GM18861 (cell line): ENCODE measurements at regions not wholly inside any gene's neighbourhood (a gene's known extent, or its start where the extent isn't known, plus 50 kb on each side); places are given as distances from the start of the nearest gene placed in this dataset.

Experiments
- ATAC-seq: cut with Tn5 transposase; IDR thresholded peaks from one replicate; pipeline ENCODE4 v1.9.1; 2021; ENCODE audit not compliant: unreplicated experiment

GRCh38 chr4:123867910-123868587 is 471.5 kb downstream of the SPRY1 start:
- no peak for ATAC-seq

DNA sequence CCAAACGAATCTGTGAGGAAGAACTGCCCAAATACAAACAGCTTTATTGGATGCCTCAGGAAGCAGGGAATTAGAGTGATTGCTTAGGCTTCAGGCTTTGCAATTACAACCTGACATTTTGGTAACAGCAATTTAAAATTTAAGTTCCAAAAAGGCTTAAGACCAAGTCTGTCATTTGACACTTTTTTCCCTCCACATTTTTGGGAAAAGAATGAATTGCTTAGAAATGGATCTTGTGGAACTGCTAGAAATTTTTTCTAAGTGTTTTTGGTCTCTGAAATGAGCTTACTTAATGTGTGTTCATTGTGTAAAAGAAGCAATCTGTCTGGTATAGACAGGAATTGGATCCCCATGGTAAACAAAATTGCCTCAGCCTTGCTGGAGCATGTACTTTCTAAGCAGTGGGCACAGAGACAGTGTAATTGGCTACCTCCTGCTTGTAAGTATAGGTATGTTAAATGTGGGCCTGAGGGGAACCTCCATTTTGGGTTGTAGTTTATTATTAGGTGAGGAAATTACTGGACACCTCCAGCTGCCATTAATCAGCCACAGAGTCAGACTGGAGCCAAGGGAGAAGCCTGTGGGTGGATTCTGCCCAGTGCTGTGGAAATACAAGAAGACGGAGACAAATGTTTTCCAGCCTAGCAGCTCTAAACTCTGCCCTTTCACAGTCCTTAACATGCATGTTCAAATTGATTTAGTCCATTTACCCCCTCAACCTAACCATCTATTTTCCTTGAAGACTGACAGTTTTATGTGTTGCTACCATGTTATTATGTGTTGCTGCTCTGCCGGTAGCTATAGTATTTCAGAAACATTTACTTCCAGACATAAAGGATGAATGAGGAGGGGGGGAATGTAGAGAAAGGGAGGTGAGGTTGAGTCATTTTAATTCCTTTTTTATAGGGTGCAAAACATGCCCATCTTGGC is 473.0 kb downstream of the SPRY1 start:
- ATAC-seq: no peak

DNA sequence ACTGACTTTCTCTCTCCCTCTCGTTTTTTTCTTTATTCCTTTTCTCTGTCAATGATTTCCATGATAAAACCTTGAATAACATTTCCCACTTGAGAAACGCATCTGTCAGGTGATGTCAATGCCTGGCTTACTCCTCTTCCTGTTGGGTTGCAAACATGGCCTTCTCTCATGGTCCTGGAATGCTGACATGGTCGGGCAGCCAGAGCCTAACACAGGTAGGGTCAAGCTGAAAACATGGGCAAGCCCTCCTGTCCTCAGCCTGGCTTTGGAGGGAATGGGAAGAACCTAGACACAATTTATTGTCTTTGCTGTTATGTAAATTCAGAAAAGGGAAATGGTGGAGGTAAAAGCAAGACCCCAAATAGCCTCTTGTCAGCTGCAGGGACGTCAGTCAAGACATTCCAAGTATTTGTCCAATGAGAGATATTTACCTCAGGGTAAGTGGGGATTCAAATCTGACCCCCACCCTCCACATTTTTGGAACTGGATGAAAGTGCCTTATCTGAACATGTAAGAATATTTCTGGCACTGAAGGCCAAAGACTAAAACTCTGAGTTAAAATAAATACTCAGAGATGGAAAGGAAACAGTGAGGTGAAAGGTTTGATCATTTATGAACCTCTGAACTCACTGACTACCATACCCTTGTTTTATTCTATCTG is 473.8 kb downstream of the SPRY1 start:
- ATAC-seq: no peak

- no peak for ATAC-seq
Observed at GRCh38 chr4:123871341-123871740, 474.7 kb downstream of the SPRY1 start.

- no peak for ATAC-seq
Observed at GRCh38 chr4:123874063-123874462, 477.5 kb downstream of the SPRY1 start.

DNA sequence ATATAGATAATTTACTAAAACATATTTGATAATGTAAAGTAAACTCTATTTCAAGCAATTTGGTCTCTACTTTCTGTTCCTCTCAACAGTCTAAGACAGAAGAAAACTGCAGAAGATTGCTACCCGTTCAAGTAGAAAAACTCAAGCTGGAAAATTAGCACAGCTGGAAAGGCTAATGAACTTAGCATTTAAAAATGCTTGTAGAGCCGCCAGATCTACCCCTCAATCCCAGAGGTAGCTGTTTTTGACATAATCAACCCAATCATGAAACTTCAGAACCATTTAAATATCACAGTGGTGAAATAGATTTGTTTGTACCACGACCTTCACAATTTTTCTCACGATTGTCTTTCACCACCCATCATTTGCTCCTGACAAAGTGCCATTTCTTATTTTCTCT is 479.5 kb downstream of the SPRY1 start:
- ATAC-seq: no peak

- ATAC-seq: no peak
Observed at GRCh38 chr4:123876671-123877101, 480.1 kb downstream of the SPRY1 start.

DNA sequence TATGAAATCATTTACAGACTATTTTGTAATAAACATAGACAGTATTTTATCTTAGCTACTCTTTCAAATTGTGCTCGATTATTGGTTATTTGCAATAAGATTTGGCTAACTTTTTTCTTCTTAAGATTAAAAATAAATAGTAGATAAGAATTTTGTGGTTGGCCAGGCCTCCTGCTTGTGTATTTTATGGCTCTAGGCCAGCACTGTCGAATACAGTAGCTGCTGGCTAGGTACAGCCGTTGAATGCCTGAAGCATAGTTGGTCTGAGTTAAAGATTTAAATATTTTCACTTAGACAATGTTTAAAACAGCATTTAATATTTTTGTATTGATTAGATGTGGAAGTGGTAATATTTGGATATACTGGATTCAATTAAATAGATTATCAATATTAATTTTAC is 481.0 kb downstream of the SPRY1 start:
- ATAC-seq: no peak

GRCh38 chr4:123878976-123879375 is 482.4 kb downstream of the SPRY1 start:
- ATAC-seq: no peak

DNA sequence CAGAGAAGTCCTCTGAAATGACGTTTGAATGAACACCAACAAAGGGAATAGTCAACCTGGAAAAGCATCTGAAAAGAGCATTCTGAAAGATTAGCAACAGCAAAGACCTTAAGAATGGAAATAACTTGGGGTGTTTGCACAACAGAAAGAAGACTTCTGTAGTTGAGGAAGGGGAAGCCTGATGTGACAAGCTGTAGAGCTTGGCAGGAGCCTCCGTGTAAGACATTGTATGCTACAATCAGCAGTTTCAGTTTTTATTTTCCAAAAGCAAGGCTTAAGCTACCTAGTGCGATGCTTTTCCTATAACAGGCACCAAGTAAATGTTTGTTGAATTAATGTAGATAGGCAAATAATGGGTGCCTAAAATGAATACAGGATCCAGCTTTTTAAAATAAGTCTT is 484.0 kb downstream of the SPRY1 start:
- no peak for ATAC-seq

DNA sequence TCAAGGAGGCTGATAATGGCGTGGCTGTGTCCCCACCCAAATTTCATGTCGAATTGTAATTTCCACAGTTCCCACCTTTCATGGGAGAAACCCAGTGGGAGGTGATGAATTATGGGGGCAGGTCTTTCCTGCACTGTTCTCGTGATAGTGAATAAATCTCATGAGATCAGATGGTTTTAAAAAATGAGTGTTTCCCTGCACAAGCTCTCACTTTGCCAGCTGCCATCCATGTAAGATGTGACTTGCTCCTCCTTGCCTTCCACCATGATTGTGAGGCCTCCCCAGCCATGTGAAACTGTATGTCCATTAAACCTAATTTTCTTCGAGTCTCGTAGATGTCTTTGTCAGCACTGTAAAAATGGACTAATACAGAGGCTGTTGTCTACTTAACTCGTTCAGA is 488.3 kb downstream of the SPRY1 start:
- no peak for ATAC-seq

GRCh38 chr4:123889507-123889906 is 492.9 kb downstream of the SPRY1 start:
- ATAC-seq: no peak

DNA sequence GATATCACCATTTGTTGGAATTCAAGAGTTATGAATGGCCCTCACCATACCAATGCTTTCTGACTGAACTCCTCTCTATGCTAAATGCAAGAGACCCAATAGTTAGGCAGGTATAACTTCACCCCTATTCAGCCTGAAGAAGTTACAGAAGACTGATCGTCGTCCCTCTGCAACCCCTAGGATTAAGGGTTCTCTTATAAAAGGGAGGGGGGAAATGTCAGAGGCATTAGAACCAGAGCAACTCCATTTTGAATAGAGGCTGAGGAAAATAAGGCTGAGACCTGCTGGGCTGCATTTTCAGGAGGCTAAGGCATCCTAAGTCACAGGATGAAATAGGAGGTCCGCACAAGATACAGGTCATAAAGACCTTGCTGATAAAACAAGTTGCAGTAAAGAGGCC is 494.3 kb downstream of the SPRY1 start:
- no peak for ATAC-seq

- ATAC-seq: no peak
Observed at GRCh38 chr4:123891881-123892280, 495.3 kb downstream of the SPRY1 start.

GRCh38 chr4:123892368-123892976 is 495.9 kb downstream of the SPRY1 start:
- ATAC-seq: no peak

GRCh38 chr4:123893011-123893981 is 496.7 kb downstream of the SPRY1 start:
- ATAC-seq: no peak

DNA sequence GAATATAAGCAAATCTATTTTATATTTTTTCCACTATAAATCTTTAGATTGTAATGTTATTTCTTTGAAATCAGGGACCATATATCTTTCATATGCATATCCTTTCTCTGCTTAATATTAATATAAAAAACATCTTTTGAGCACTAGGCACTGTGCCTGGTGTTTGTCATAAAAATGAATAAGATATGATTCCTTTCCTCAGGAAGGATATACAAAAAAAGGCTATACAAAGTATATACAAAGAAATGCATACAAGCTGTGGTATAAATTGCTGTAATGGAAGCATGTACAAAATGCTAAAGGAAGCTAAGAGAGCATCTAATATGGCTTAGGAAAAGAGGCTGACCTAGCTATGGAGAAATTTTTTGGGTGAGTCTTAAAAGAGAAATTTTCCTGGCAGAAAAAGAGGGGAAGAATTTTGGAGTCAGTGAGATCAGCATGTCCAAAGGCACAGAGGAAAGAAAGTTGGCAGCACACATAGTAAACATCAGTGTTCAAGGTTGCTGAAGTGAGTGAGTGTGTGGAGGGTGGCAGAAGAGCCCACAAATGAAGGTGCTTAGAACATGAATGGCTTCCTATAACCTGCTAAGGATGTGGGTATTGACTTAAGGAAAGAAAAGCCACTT is 500.0 kb downstream of the SPRY1 start:
- ATAC-seq: no peak

DNA sequence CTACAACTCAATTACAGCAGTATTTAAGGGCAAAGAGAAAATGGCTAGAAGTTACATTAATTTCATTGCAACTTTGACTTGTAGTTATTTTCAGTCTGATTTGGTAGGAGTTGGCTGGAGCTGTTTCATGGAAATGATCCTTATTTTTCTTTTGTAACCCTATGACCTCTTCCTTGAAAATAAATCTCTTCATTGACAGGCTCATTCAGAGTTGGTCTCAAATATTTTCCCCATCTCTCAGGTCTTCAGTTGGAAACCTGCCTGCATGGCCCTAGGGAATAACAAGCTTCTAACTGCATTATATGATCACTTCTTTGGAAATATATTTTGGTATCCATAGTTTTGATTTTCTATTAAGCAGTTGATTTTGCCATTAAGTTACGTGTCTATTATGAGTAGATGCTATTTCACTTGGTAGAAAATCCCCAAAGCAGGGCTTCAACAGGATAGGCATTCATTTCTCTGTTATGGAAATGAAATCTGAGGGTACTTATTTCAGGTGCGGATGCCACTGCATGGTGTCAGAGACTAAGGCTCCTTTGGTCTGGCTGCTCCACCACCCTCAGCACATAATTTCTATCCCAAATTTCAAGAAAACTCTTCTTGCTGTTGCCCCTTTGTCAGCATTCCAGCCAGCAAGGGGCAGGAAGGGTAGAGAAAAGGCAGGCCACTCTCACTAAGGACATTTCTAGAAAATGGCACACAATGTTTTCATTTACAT is 502.5 kb downstream of the SPRY1 start:
- no peak for ATAC-seq

- ATAC-seq: no peak
Observed at GRCh38 chr4:123904882-123905281, 508.3 kb downstream of the SPRY1 start.
